IMR-90 (cell line): ENCODE measurements at regions not wholly inside any gene's neighbourhood (a gene's known extent, or its start where the extent isn't known, plus 50 kb on each side); places are given as distances from the start of the nearest gene placed in this dataset.

Experiments used
- ATAC-seq: fragments of 200-7000 bp; cut with Tn5 transposase; 2 replicates; pipeline ENCODE4 v1.9.1; 2020; ENCODE audit warnings: low read depth, mild to moderate bottlenecking, moderate library complexity
- BruUV-seq: library from RNA; stranded (reverse); fragments of 400-500 nt; replicated peaks from 2 replicates; lab custom pipeline; 2021; lab: Mats Ljungman, UMichigan
- CTCF ChIA-PET: fragments of 300-600 bp; formaldehyde crosslinking; extraction: SDS; loops from one replicate; lab custom pipeline; 2021; ENCODE audit warnings: antibody characterized with exemption; lab: Yijun Ruan, JAX
- POLR2A ChIA-PET: fragments of 300-600 bp; sonication (Branson Sonifier 250); formaldehyde crosslinking; loops from one replicate; lab custom pipeline; 2022; ENCODE audit warnings: antibody characterized with exemption; ENCODE audit not compliant: unreplicated experiment; lab: Charles Lee
- DNase-seq: peaks from one replicate; pipeline ENCODE4 v3.0.0; 2013
- H2AFZ ChIP-seq: replicated peaks from 2 replicates; pipeline ENCODE3; 2013; ENCODE audit warnings: low read length, mild to moderate bottlenecking; ENCODE audit not compliant: poor library complexity
- H2AK5ac ChIP-seq: 2 replicates; pipeline ENCODE4 v1.6.1; 2013; ENCODE audit warnings: low read depth, low read length, inconsistent platforms
- H2AK9ac ChIP-seq: replicated peaks from 2 replicates; pipeline ENCODE3; 2013; ENCODE audit warnings: mild to moderate bottlenecking, low read depth, low read length, moderate library complexity; ENCODE audit not compliant: poor library complexity
- H2BK120ac ChIP-seq: 2 replicates; pipeline ENCODE4 v1.6.1; 2013; ENCODE audit warnings: low read depth, low read length, inconsistent platforms
- H2BK15ac ChIP-seq: 3 replicates; pipeline ENCODE4 v1.6.1; 2013; ENCODE audit warnings: low read depth, low read length, inconsistent platforms
- H2BK20ac ChIP-seq: 2 replicates; pipeline ENCODE4 v1.6.1; 2013; ENCODE audit warnings: low read depth, mild to moderate bottlenecking, inconsistent platforms, low read length, moderate library complexity
- H2BK5ac ChIP-seq: 2 replicates; pipeline ENCODE4 v1.6.1; 2013; ENCODE audit warnings: mild to moderate bottlenecking, low read depth, low read length, inconsistent platforms; ENCODE audit not compliant: poor library complexity, severe bottlenecking
- H3K14ac ChIP-seq: replicated peaks from 2 replicates; pipeline ENCODE4 v1.6.1; 2013; ENCODE audit warnings: low read depth, low read length, inconsistent platforms
- H3K18ac ChIP-seq: 2 replicates; pipeline ENCODE4 v1.6.1; 2013; ENCODE audit warnings: low read depth, low read length, control low read depth
- H3K23ac ChIP-seq: 2 replicates; pipeline ENCODE4 v1.6.1; 2013; ENCODE audit warnings: low read depth, low read length, inconsistent platforms
- H3K27ac ChIP-seq: 2 replicates; pipeline ENCODE4 v1.5.1; 2013; ENCODE audit warnings: mild to moderate bottlenecking, control low read depth, low read length; ENCODE audit not compliant: insufficient read depth
- H3K27me3 ChIP-seq: 2 replicates; pipeline ENCODE4 v1.6.1; 2013; ENCODE audit warnings: low read length; ENCODE audit not compliant: control insufficient read depth, insufficient read depth
- H3K36me3 ChIP-seq: 2 replicates; pipeline ENCODE4 v1.6.1; 2013; ENCODE audit warnings: low read length, mixed read lengths; ENCODE audit not compliant: control insufficient read depth, insufficient read depth
- H3K4ac ChIP-seq: 2 replicates; pipeline ENCODE4 v1.6.1; 2013; ENCODE audit warnings: low read depth, low read length, inconsistent platforms
- H3K4me1 ChIP-seq: 2 replicates; pipeline ENCODE4 v1.6.1; 2013; ENCODE audit warnings: low read length, mixed read lengths; ENCODE audit not compliant: control insufficient read depth, insufficient read depth
- H3K4me2 ChIP-seq: 2 replicates; pipeline ENCODE4 v1.6.1; 2013; ENCODE audit warnings: low read depth, mild to moderate bottlenecking, control low read depth, low read length, moderate library complexity
- H3K4me3 ChIP-seq: 2 replicates; pipeline ENCODE4 v1.5.1; 2013; ENCODE audit warnings: low read depth, mild to moderate bottlenecking, control low read depth, low read length, moderate library complexity; ENCODE audit not compliant: insufficient read depth
- H3K56ac ChIP-seq: 2 replicates; pipeline ENCODE4 v1.6.1; 2013; ENCODE audit warnings: low read length, inconsistent platforms; ENCODE audit not compliant: insufficient read depth; ENCODE audit errors: extremely low read depth
- H3K79me1 ChIP-seq, 2 experiments: 2 replicates each; pipeline ENCODE4 v1.6.1; 2013; ENCODE audit warnings: low read length in 2 of 2, inconsistent platforms in 1 of 2, low read depth in 1 of 2
- H3K9ac ChIP-seq: 2 replicates; pipeline ENCODE4 v1.6.1; 2013; ENCODE audit warnings: low read depth, low read length, control low read depth
- H3K9me1 ChIP-seq: 2 replicates; pipeline ENCODE4 v1.6.1; 2013; ENCODE audit warnings: low read length, inconsistent platforms; ENCODE audit not compliant: insufficient read depth
- H3K9me3 ChIP-seq: 2 replicates; pipeline ENCODE4 v1.6.1; 2013; ENCODE audit warnings: low read length; ENCODE audit not compliant: control insufficient read depth, insufficient read depth
- H4K20me1 ChIP-seq: 2 replicates; pipeline ENCODE4 v1.6.1; 2013; ENCODE audit warnings: low read length, inconsistent platforms; ENCODE audit not compliant: insufficient read depth
- H4K5ac ChIP-seq: 2 replicates; pipeline ENCODE4 v1.6.1; 2013; ENCODE audit warnings: mild to moderate bottlenecking, low read depth, low read length, control low read depth
- H4K8ac ChIP-seq, 2 experiments: 2 replicates each; pipeline ENCODE4 v1.6.1; 2013; ENCODE audit warnings: low read depth in 2 of 2, low read length in 2 of 2, control low read depth in 1 of 2, inconsistent platforms in 1 of 2
- H4K91ac ChIP-seq: 2 replicates; pipeline ENCODE4 v1.6.1; 2013; ENCODE audit warnings: low read depth, low read length, inconsistent platforms; ENCODE audit not compliant: insufficient read depth
- BHLHE40 ChIP-seq: fragments of 150-350 bp; IDR thresholded peaks from 2 replicates; pipeline ENCODE4 v1.6.1; 2016; ENCODE audit warnings: mild to moderate bottlenecking, low read depth, low read length
- CEBPB ChIP-seq: IDR thresholded peaks from 2 replicates; pipeline ENCODE4 v1.6.1; 2012; ENCODE audit warnings: low read depth, low read length, improper control_type of control experiment
- CHD1 ChIP-seq: IDR thresholded peaks from 2 replicates; pipeline ENCODE4 v1.6.1; 2012; ENCODE audit warnings: low read depth, low read length, improper control_type of control experiment
- FOS ChIP-seq: fragments of 150-350 bp; IDR thresholded peaks from 2 replicates; pipeline ENCODE4 v1.6.1; 2016; ENCODE audit warnings: low read depth, low read length
- MAFK ChIP-seq: IDR thresholded peaks from 2 replicates; pipeline ENCODE4 v1.6.1; 2012; ENCODE audit warnings: low read depth, low read length, improper control_type of control experiment
- MAZ ChIP-seq: IDR thresholded peaks from 2 replicates; pipeline ENCODE4 v1.6.1; 2012; ENCODE audit warnings: low read depth, mild to moderate bottlenecking, low read length, improper control_type of control experiment, moderate library complexity, borderline replicate concordance
- MXI1 ChIP-seq: IDR thresholded peaks from 2 replicates; pipeline ENCODE4 v1.6.1; 2012; ENCODE audit warnings: low read depth, mild to moderate bottlenecking, low read length, moderate library complexity, borderline replicate concordance
- NFE2L2 ChIP-seq: fragments of 150-350 bp; IDR thresholded peaks from 2 replicates; pipeline ENCODE4 v1.6.1; 2016; ENCODE audit warnings: low read depth, mild to moderate bottlenecking, low read length
- POLR2A ChIP-seq: IDR thresholded peaks from 2 replicates; pipeline ENCODE4 v1.6.1; 2012; ENCODE audit warnings: mild to moderate bottlenecking, low read depth, low read length
- RAD21 ChIP-seq: IDR thresholded peaks from 2 replicates; pipeline ENCODE4 v1.6.1; 2012; ENCODE audit warnings: low read length, improper control_type of control experiment
- RFX5 ChIP-seq: IDR thresholded peaks from 2 replicates; pipeline ENCODE4 v1.8.0; 2012; ENCODE audit warnings: low read depth, mild to moderate bottlenecking, low read length, moderate library complexity
- SMC3 ChIP-seq: fragments of 150-350 bp; IDR thresholded peaks from 2 replicates; pipeline ENCODE4 v1.6.1; 2016; ENCODE audit warnings: low read depth, mild to moderate bottlenecking, antibody characterized with exemption, low read length, moderate library complexity
- WGBS, 2 experiments: methylation state at CpG; one replicate each; pipeline versions ENCODE4 v1.1.5 to v1.1.7; 2013; ENCODE audit warnings: missing lambda C conversion rate in 2 of 2; ENCODE audit not compliant: insufficient read length in 1 of 2; ENCODE audit errors: extremely low coverage in 2 of 2; 5-methylcytosine and 5-hydroxymethylcytosine counted together
- dilution Hi-C: fragments of 300-500 bp; cut with HindIII; formaldehyde crosslinking; loops from one replicate; pipeline ENCODE4 v1.14.3; 2018; ENCODE audit warnings: low sequenced_read_pairs; ENCODE audit not compliant: unreplicated experiment
- in situ Hi-C: fragments of 300-500 bp; cut with MboI; formaldehyde crosslinking; loops from 3 replicates; pipeline ENCODE4 v1.14.3; 2019; ENCODE audit warnings: low sequenced_read_pairs, inconsistent platforms, mixed read lengths
- intact Hi-C: fragments of 100-400 bp; cut with micrococcal nuclease; formaldehyde crosslinking; loops from 2 replicates; pipeline ENCODE4 v1.10.0; 2022
- TF ChIP-seq, protein P1 (sequence below): conservative IDR thresholded peaks from 2 replicates; pipeline ENCODE4 v1.5.1; 2012; ENCODE audit warnings: mild to moderate bottlenecking, low read depth, low read length, improper control_type of control experiment
- TF ChIP-seq, protein P2 (sequence below): fragments of 150-350 bp; IDR thresholded peaks from 2 replicates; pipeline ENCODE4 v1.6.1; 2016; ENCODE audit warnings: low read depth, mild to moderate bottlenecking, low read length, moderate library complexity, borderline replicate concordance

DNA sequence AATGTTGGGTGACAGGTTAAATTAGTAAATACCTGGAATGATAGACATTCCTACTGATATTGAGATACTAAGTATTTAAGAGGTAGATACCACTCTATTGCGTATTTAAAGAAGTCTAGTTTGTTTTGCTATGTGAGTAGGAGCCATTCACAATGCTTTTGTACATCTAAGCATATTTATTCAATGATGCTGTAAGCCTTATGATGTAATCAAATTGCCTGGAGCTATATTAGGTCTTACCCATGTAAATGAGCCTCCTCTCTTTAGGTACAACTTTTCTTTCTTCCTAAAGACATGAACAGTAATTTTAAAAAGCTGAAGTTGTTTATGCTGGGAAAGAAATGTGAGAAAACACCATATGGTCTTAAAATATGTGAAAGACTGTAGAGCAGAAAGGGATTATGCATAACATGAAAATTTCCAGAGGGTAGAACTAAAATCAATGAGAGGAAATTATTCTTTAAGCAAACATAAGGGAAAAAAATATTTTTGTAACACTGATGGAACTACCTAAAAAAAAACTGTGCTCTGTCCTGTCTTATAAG is 526.7 kb downstream of the EPHA7 start:
- dilution Hi-C loops = no loop called here

More for the DNA sequence above, 526.7 kb downstream of the EPHA7 start:
- no peak overlapping the region for H3K4me3 ChIP-seq
- no peaks in the 10 kb centered on the region for H3K4me1 ChIP-seq
- no peak overlapping the region for H2AK5ac ChIP-seq
- H3K23ac ChIP-seq = no peak overlapping the region
- in situ Hi-C loops = no loop called here
- peaks cover 7% of the 10 kb centered on the region for H3K9me3 ChIP-seq
- BruUV-seq = no TSS peak
- H3K4me2 ChIP-seq = no peak overlapping the region
- no peaks in the 10 kb centered on the region for H4K20me1 ChIP-seq
- ChIA-PET CTCF (no interaction called here), POLR2A (no interaction called here)
- no peak overlapping the region for H3K4ac ChIP-seq
- WGBS, 2 experiments = no CpG with 5 or more reads among the region's 1 CpG
- no peak overlapping the region for H4K91ac ChIP-seq
- no peak overlapping the region for H4K8ac ChIP-seq
- no peak overlapping the region for H2AFZ ChIP-seq
- H3K14ac ChIP-seq = no peak overlapping the region
- H2BK15ac ChIP-seq = no peak overlapping the region
- no peak overlapping the region for H3K18ac ChIP-seq
- ATAC-seq (no peak), DNase-seq (no peak)
- H2BK120ac ChIP-seq = no peak overlapping the region
- no peaks in the 10 kb centered on the region for H3K36me3 ChIP-seq
- TF ChIP-seq BHLHE40 (no peak), RAD21 (no peak), NFE2L2 (no peak), RFX5 (no peak), MAZ (no peak), MXI1 (no peak), MAFK (no peak), SMC3 (no peak), CEBPB (no peak), CHD1 (no peak), POLR2A (no peak), FOS (no peak)
- TF ChIP-seq, protein P1, sequence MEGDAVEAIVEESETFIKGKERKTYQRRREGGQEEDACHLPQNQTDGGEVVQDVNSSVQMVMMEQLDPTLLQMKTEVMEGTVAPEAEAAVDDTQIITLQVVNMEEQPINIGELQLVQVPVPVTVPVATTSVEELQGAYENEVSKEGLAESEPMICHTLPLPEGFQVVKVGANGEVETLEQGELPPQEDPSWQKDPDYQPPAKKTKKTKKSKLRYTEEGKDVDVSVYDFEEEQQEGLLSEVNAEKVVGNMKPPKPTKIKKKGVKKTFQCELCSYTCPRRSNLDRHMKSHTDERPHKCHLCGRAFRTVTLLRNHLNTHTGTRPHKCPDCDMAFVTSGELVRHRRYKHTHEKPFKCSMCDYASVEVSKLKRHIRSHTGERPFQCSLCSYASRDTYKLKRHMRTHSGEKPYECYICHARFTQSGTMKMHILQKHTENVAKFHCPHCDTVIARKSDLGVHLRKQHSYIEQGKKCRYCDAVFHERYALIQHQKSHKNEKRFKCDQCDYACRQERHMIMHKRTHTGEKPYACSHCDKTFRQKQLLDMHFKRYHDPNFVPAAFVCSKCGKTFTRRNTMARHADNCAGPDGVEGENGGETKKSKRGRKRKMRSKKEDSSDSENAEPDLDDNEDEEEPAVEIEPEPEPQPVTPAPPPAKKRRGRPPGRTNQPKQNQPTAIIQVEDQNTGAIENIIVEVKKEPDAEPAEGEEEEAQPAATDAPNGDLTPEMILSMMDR = no peak
- TF ChIP-seq, protein P2, sequence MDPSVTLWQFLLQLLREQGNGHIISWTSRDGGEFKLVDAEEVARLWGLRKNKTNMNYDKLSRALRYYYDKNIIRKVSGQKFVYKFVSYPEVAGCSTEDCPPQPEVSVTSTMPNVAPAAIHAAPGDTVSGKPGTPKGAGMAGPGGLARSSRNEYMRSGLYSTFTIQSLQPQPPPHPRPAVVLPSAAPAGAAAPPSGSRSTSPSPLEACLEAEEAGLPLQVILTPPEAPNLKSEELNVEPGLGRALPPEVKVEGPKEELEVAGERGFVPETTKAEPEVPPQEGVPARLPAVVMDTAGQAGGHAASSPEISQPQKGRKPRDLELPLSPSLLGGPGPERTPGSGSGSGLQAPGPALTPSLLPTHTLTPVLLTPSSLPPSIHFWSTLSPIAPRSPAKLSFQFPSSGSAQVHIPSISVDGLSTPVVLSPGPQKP = no peak
- no peak overlapping the region for H2AK9ac ChIP-seq
- no peak overlapping the region for H4K5ac ChIP-seq
- intact Hi-C loops = no loop called here
- no peak overlapping the region for H2BK5ac ChIP-seq
- no peak overlapping the region for H3K27ac ChIP-seq
- no peak overlapping the region for H3K56ac ChIP-seq
- H3K27me3 ChIP-seq = no peaks in the 10 kb centered on the region
- no peaks in the 10 kb centered on the region for H3K79me1 ChIP-seq
- H3K9ac ChIP-seq = no peak overlapping the region
- no peak overlapping the region for H2BK20ac ChIP-seq
- no peaks in the 10 kb centered on the region for H3K9me1 ChIP-seq
